ENCODE measurements at regions not wholly inside any gene's neighbourhood (a gene's known extent, or its start where the extent isn't known, plus 50 kb on each side); places are given as distances from the start of the nearest gene placed in this dataset.

DNA sequence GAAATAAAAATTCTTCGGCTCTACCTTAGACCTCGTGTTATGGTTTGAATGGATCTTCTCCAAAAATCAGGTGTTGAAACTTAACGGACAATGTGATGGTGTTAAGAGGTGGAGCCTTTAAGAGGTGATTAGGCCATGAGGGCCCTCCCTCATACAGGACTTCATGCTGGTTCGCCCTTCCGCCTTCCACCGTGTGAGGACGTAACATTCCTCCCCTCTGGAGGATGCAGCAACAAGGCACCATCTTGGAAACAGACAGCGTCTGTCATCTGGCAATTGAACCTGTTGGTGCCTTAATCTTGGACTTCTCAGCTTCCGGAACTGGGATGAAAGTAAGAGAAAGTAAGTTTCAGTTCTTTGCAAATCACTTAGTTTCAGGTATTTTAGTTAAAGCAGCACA is 126.3 kb upstream of the SPRED2 start:
- TF ChIP-seq, protein P1, sequence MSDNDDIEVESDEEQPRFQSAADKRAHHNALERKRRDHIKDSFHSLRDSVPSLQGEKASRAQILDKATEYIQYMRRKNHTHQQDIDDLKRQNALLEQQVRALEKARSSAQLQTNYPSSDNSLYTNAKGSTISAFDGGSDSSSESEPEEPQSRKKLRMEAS (IDR thresholded peaks at IDR 0.05; ENCODE audit: low read depth): no peak
- TF ChIP-seq, protein P2, sequence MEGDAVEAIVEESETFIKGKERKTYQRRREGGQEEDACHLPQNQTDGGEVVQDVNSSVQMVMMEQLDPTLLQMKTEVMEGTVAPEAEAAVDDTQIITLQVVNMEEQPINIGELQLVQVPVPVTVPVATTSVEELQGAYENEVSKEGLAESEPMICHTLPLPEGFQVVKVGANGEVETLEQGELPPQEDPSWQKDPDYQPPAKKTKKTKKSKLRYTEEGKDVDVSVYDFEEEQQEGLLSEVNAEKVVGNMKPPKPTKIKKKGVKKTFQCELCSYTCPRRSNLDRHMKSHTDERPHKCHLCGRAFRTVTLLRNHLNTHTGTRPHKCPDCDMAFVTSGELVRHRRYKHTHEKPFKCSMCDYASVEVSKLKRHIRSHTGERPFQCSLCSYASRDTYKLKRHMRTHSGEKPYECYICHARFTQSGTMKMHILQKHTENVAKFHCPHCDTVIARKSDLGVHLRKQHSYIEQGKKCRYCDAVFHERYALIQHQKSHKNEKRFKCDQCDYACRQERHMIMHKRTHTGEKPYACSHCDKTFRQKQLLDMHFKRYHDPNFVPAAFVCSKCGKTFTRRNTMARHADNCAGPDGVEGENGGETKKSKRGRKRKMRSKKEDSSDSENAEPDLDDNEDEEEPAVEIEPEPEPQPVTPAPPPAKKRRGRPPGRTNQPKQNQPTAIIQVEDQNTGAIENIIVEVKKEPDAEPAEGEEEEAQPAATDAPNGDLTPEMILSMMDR (IDR thresholded peaks at IDR 0.05): no peak
- TF ChIP-seq, protein P3, sequence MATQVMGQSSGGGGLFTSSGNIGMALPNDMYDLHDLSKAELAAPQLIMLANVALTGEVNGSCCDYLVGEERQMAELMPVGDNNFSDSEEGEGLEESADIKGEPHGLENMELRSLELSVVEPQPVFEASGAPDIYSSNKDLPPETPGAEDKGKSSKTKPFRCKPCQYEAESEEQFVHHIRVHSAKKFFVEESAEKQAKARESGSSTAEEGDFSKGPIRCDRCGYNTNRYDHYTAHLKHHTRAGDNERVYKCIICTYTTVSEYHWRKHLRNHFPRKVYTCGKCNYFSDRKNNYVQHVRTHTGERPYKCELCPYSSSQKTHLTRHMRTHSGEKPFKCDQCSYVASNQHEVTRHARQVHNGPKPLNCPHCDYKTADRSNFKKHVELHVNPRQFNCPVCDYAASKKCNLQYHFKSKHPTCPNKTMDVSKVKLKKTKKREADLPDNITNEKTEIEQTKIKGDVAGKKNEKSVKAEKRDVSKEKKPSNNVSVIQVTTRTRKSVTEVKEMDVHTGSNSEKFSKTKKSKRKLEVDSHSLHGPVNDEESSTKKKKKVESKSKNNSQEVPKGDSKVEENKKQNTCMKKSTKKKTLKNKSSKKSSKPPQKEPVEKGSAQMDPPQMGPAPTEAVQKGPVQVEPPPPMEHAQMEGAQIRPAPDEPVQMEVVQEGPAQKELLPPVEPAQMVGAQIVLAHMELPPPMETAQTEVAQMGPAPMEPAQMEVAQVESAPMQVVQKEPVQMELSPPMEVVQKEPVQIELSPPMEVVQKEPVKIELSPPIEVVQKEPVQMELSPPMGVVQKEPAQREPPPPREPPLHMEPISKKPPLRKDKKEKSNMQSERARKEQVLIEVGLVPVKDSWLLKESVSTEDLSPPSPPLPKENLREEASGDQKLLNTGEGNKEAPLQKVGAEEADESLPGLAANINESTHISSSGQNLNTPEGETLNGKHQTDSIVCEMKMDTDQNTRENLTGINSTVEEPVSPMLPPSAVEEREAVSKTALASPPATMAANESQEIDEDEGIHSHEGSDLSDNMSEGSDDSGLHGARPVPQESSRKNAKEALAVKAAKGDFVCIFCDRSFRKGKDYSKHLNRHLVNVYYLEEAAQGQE (IDR thresholded peaks at IDR 0.05; ENCODE audit: low read depth, low read length): no peak
- TF ChIP-seq FOXJ3 (CRISPR knock-in tag; IDR thresholded peaks at IDR 0.05): no peak
- TF ChIP-seq GATA2 (CRISPR knock-in tag; IDR thresholded peaks at IDR 0.05): no peak
- TF ChIP-seq, protein P4, sequence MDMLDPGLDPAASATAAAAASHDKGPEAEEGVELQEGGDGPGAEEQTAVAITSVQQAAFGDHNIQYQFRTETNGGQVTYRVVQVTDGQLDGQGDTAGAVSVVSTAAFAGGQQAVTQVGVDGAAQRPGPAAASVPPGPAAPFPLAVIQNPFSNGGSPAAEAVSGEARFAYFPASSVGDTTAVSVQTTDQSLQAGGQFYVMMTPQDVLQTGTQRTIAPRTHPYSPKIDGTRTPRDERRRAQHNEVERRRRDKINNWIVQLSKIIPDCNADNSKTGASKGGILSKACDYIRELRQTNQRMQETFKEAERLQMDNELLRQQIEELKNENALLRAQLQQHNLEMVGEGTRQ (IDR thresholded peaks at IDR 0.05; ENCODE audit: borderline replicate concordance, low read depth, low read length): no peak
- no peak for TF ChIP-seq CHD2 (IDR thresholded peaks at IDR 0.05; ENCODE audit: low read length, partially characterized antibody)
